Heart left ventricle (tissue), 13 donors: ENCODE measurements at regions not wholly inside any gene's neighbourhood (a gene's known extent, or its start where the extent isn't known, plus 50 kb on each side); places are given as distances from the start of the nearest gene placed in this dataset.

Source experiments
- POLR2A ChIP-seq, 2 donors: fragments of 450-650 bp; IDR thresholded peaks; one replicate each; pipeline ENCODE4 v1.6.1; 2017; ENCODE audit warnings: antibody characterized with exemption in 2 of 2, mild to moderate bottlenecking in 2 of 2, moderate library complexity in 2 of 2
- TF ChIP-seq, protein P1 (sequence below), 12 donors: fragments of 200-600 bp; sonication (generic) in 4 of 12; IDR thresholded peaks; one replicate each; pipeline versions ENCODE4 v1.5.0 to v1.8.0; 2018 to 2022; ENCODE audit warnings: antibody characterized with exemption in 12 of 12, mild to moderate bottlenecking in 5 of 12
- donor health status: ischemic (EF 13 %, LVEDD 7.1; RV severe dilation, severe dysfunction).
- donor health status: DM: no; HTN: yes; CAD: no.
- donor health status: DM: no; HTN: no; CAD: no.
- donor health status: ischemic (EF 25% LVEDD 6.9; RV normal size, moderate dysfunction).
- donor health status: ischemic (EF 25% LVEDD 5.7; RV mildly dilated, moderate dysfunction).
- donor health status: ischemic (EF 35%, LVEDD 5.7; RV mildly dilated, moderate dysfunction).
- donor health status: nonischemic (EF 11% LVEDD 7.7; RV severe dilation, severe dysfunction).
- donor health status: DM: yes; HTN: yes; CAD: no.
- donor health status: PGD.
- donor health status: ischemic (EF 29% LVEDD 5.4; RV normal size, mild dysfunction).
- donor health status: nonischemic (EF 23%, LVEDD 6.1; RV moderate dilation, normal function).

DNA sequence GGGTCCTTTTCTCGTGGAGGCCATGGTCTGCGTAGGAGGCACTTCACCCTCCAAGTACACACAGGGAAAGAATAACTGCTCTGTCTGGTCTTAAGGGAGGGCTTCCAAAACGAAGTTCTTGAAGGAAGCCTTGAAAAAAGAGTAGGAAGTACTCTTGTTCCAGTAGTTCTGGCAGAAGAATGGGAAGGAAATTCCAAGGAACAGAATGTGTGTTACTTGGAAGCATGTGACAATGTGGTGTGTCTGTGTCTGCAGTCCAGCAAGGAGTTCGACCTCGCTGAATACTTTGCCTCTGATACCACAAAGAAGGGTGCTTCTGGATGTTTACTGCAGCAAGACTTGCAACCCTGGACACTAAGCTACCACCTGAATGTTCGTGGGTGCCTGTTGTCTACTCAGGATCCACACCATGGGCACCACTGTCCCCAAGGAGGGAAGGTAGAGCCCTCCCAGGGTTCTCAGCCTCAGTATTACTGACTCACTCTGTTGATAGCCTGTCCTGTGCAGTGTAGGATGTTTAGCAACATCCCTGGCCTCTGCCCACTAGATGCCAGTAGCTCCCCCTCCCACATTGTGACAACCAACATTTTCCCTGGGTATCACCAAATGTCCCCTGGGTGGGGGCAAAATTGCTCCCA is 471.6 kb upstream of the CDH4 start:
- TF ChIP-seq, protein P1, sequence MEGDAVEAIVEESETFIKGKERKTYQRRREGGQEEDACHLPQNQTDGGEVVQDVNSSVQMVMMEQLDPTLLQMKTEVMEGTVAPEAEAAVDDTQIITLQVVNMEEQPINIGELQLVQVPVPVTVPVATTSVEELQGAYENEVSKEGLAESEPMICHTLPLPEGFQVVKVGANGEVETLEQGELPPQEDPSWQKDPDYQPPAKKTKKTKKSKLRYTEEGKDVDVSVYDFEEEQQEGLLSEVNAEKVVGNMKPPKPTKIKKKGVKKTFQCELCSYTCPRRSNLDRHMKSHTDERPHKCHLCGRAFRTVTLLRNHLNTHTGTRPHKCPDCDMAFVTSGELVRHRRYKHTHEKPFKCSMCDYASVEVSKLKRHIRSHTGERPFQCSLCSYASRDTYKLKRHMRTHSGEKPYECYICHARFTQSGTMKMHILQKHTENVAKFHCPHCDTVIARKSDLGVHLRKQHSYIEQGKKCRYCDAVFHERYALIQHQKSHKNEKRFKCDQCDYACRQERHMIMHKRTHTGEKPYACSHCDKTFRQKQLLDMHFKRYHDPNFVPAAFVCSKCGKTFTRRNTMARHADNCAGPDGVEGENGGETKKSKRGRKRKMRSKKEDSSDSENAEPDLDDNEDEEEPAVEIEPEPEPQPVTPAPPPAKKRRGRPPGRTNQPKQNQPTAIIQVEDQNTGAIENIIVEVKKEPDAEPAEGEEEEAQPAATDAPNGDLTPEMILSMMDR (IDR thresholded peaks at IDR 0.05), result no peak
- TF ChIP-seq POLR2A (IDR thresholded peaks at IDR 0.05), result no peak
